OCI-LY7 (cell line): ENCODE measurements at regions not wholly inside any gene's neighbourhood (a gene's known extent, or its start where the extent isn't known, plus 50 kb on each side); places are given as distances from the start of the nearest gene placed in this dataset.

Experiments
- BruUV-seq: library from RNA; stranded (reverse); fragments of 400-500 nt; replicated peaks from 2 replicates; lab custom pipeline; 2021; lab: Mats Ljungman, UMichigan
- CTCF ChIA-PET: fragments of 300-600 bp; sonication (Branson Sonifier 250); formaldehyde crosslinking; loops from one replicate; lab custom pipeline; 2022; ENCODE audit warnings: antibody characterized with exemption; ENCODE audit not compliant: unreplicated experiment; lab: Charles Lee
- POLR2A ChIA-PET: fragments of 300-600 bp; sonication (Branson Sonifier 250); formaldehyde crosslinking; loops from one replicate; lab custom pipeline; 2022; ENCODE audit warnings: antibody characterized with exemption; lab: Charles Lee
- DNase-seq: peaks from one replicate; pipeline ENCODE4 v3.0.0-alpha.2; 2015; ENCODE audit warnings: low spot score
- H2AFZ ChIP-seq: fragments of 200-600 bp; sonication (generic), shearing (Covaris generic); 2 replicates; pipeline ENCODE4 v1.6.1; 2014; ENCODE audit warnings: mild to moderate bottlenecking, antibody characterized with exemption, low read length, moderate library complexity
- H3K27ac ChIP-seq: fragments of 200-600 bp; sonication (generic); 2 replicates; pipeline ENCODE4 v1.5.1; 2014; ENCODE audit warnings: mixed run types, low read depth, mild to moderate bottlenecking, moderate library complexity, low read length, inconsistent platforms; ENCODE audit not compliant: poor library complexity, severe bottlenecking
- H3K36me3 ChIP-seq: fragments of 200-600 bp; sonication (generic); 2 replicates; pipeline ENCODE4 v1.6.1; 2014; ENCODE audit warnings: mild to moderate bottlenecking, antibody characterized with exemption, low read length, moderate library complexity, mixed read lengths; ENCODE audit not compliant: insufficient read depth
- H3K4me1 ChIP-seq: fragments of 200-600 bp; sonication (generic); 2 replicates; pipeline ENCODE4 v1.5.1; 2014; ENCODE audit warnings: mild to moderate bottlenecking, low read length; ENCODE audit not compliant: insufficient read depth, poor library complexity, severe bottlenecking
- H3K4me2 ChIP-seq: fragments of 200-600 bp; sonication (generic); 2 replicates; pipeline ENCODE4 v1.6.1; 2014; ENCODE audit warnings: mild to moderate bottlenecking, low read length
- H3K4me3 ChIP-seq: fragments of 200-600 bp; sonication (generic); 2 replicates; pipeline ENCODE4 v1.5.1; 2014; ENCODE audit warnings: mild to moderate bottlenecking, low read depth, low read length; ENCODE audit not compliant: poor library complexity, severe bottlenecking
- H3K79me2 ChIP-seq: fragments of 200-600 bp; sonication (generic); 2 replicates; pipeline ENCODE4 v1.6.1; 2016; ENCODE audit warnings: low read depth, mild to moderate bottlenecking, low read length, moderate library complexity, mixed read lengths; ENCODE audit not compliant: insufficient read depth
- H3K9me2 ChIP-seq: fragments of 200-600 bp; sonication (generic); 2 replicates; pipeline ENCODE4 v1.6.1; 2016; ENCODE audit warnings: mild to moderate bottlenecking, low read length, mixed read lengths; ENCODE audit not compliant: insufficient read depth
- H3K9me3 ChIP-seq: fragments of 200-600 bp; sonication (generic); 2 replicates; pipeline ENCODE4 v1.6.1; 2014; ENCODE audit warnings: mild to moderate bottlenecking, mixed run types, low read length, mixed read lengths
- H4K20me1 ChIP-seq: fragments of 200-600 bp; sonication (generic); 2 replicates; pipeline ENCODE4 v1.6.1; 2014; ENCODE audit warnings: mild to moderate bottlenecking, antibody characterized with exemption, low read length, moderate library complexity, mixed read lengths; ENCODE audit not compliant: insufficient read depth
- EZH2phosphoT487 ChIP-seq: fragments of 200-600 bp; sonication (generic); IDR thresholded peaks from 2 replicates; pipeline ENCODE4 v1.6.1; 2018; ENCODE audit warnings: low read depth, borderline replicate concordance, mild to moderate bottlenecking, mixed run types, antibody characterized with exemption, low read length, moderate library complexity, mixed read lengths
- intact Hi-C: fragments of 100-400 bp; cut with micrococcal nuclease; formaldehyde crosslinking; loops from one replicate; pipeline ENCODE4 v1.10.0; 2022; ENCODE audit not compliant: unreplicated experiment
- TF ChIP-seq, protein P1 (sequence below): fragments of 200-600 bp; sonication (generic); conservative IDR thresholded peaks from 2 replicates; pipeline ENCODE4 v1.5.1; 2014; ENCODE audit warnings: mild to moderate bottlenecking, antibody characterized with exemption, low read length, moderate library complexity, mixed read lengths

DNA sequence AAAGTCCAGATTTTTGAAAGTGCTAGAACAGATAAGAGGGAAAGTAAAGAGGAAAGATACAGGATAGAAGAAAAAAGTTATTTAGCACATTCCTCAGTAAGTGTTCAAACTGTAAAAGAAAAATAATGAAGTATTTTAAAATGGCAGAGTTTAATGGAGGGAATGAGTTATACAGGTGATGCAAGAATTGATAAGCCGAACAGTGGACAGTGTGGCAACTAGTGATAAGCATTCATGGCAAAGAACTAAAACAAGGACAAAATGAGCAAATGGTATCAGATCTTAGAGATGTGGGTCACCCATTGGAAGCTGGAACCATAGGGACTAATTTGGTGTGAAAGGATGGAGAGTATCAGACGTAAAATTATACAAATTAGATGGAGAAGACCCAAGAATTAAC lies 622.9 kb upstream of the SGO1 start:
- ChIA-PET POLR2A (no interaction called here), CTCF (no interaction called here)
- Histone ChIP-seq H3K4me3 (no peak overlapping the region), H3K4me2 (no peak overlapping the region), H4K20me1 (no peaks in the 10 kb centered on the region), H3K36me3 (no peaks in the 10 kb centered on the region), H2AFZ (0 out of 2 replicates have a peak overlapping the region, but pooled peaks have one; percentile 3), H3K79me2 (no peaks in the 10 kb centered on the region), H3K27ac (no peak overlapping the region), H3K4me1 (no peaks in the 10 kb centered on the region), H3K9me2 (no peaks in the 10 kb centered on the region), H3K9me3 (no peaks in the 10 kb centered on the region)
- DNase-seq, result no peak
- intact Hi-C loops, result no loop called here
- BruUV-seq, result no TSS peak
- TF ChIP-seq, protein P1, sequence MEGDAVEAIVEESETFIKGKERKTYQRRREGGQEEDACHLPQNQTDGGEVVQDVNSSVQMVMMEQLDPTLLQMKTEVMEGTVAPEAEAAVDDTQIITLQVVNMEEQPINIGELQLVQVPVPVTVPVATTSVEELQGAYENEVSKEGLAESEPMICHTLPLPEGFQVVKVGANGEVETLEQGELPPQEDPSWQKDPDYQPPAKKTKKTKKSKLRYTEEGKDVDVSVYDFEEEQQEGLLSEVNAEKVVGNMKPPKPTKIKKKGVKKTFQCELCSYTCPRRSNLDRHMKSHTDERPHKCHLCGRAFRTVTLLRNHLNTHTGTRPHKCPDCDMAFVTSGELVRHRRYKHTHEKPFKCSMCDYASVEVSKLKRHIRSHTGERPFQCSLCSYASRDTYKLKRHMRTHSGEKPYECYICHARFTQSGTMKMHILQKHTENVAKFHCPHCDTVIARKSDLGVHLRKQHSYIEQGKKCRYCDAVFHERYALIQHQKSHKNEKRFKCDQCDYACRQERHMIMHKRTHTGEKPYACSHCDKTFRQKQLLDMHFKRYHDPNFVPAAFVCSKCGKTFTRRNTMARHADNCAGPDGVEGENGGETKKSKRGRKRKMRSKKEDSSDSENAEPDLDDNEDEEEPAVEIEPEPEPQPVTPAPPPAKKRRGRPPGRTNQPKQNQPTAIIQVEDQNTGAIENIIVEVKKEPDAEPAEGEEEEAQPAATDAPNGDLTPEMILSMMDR, result no peak
- no peak for TF ChIP-seq EZH2phosphoT487

DNA sequence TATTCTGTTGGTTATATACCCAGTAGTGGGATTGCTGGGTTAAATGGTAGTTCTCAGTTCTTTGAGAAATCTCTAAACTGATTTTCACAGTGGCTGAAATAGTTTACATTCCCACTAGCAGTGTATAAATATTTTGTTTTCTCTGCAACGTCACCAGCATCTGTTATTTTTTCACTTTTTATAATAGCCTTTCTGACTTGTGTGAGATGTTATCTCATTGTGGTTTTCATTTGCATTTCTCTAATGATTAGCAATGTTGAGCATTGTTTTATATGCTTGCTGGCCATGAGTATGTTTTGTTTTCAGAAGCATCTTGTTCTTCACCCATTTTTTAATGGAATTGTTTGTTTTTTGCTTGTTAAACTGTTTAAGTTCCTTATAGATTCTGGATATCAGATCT lies 612.7 kb upstream of the SGO1 start:
- no peaks in the 10 kb centered on the region for H3K4me1 ChIP-seq
- DNase-seq, result no peak
- CTCF ChIA-PET, result no interaction called here
- POLR2A ChIA-PET, result interaction anchor here (0.7 kb wide), 1 partner anchor 566 kb away, joined by 3 read pairs; no protein-coding TSS in a partner anchor
- H3K9me3 ChIP-seq, result 0 out of 2 replicates have a peak, but pooled peaks cover 9% of the 10 kb centered on the region
- no TSS peak for BruUV-seq
- H3K9me2 ChIP-seq, result no peaks in the 10 kb centered on the region
- no peak overlapping the region for H2AFZ ChIP-seq
- H3K79me2 ChIP-seq, result no peaks in the 10 kb centered on the region
- H3K4me3 ChIP-seq, result no peak overlapping the region
- no peak overlapping the region for H3K4me2 ChIP-seq
- no peaks in the 10 kb centered on the region for H4K20me1 ChIP-seq
- intact Hi-C loops, result no loop called here
- no peak overlapping the region for H3K27ac ChIP-seq
- no peak for TF ChIP-seq EZH2phosphoT487
- TF ChIP-seq, protein P1, result no peak
- no peaks in the 10 kb centered on the region for H3K36me3 ChIP-seq

DNA sequence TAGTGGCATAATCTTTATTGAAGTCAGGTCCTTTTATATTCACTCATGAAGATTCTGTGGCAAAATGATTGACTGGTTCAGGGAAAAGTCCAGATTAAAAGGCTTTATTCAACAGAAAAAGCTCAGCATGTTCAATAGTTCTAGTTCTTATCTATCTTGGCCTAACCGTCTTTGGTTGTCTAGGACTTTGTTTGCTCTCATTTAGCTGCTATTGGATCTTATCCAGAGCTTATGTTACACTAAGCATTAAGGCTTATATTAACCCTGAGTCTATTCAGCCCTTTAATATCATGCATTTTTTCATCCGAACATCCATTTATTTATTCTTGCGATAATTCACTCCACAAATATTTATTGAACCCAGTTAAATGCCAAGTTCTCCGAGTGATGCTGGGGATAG lies 601.0 kb upstream of the SGO1 start:
- Histone ChIP-seq H3K4me1 (no peaks in the 10 kb centered on the region), H3K4me3 (no peak overlapping the region), H3K36me3 (no peaks in the 10 kb centered on the region), H3K4me2 (no peak overlapping the region), H4K20me1 (no peaks in the 10 kb centered on the region), H3K9me2 (no peaks in the 10 kb centered on the region), H3K27ac (no peak overlapping the region), H3K9me3 (no peaks in the 10 kb centered on the region), H3K79me2 (no peaks in the 10 kb centered on the region), H2AFZ (no peak overlapping the region)
- intact Hi-C loops, result no loop called here
- BruUV-seq, result no TSS peak
- POLR2A ChIA-PET, result interaction anchor here (0.5 to 0.7 kb wide), 2 partner anchors 169 to 392 kb away, joined by 3 to 4 read pairs; no protein-coding TSS in a partner anchor
- TF ChIP-seq EZH2phosphoT487, result no peak
- TF ChIP-seq, protein P1, result no peak
- CTCF ChIA-PET, result no interaction called here
- no peak for DNase-seq
